ENCODE measurements at regions not wholly inside any gene's neighbourhood (a gene's known extent, or its start where the extent isn't known, plus 50 kb on each side); places are given as distances from the start of the nearest gene placed in this dataset.
"Not testable (repeated sequence)": the region's sequence is repeated elsewhere in the genome, so short reads cannot be mapped to it uniquely, and the experiment has no call there.

- CTCF ChIA-PET = no interaction called here
- BruUV-seq (replicated peaks) = no TSS peak
- intact Hi-C loops (cut with micrococcal nuclease; ENCODE audit: unreplicated experiment) = no loop called here
Observed at GRCh38 chr3:193174140-193174539, 66.9 kb upstream of the PLAAT1 start.

GRCh38 chr3:193179332-193180012, 61.5 kb upstream of the PLAAT1 start:
- POLR2A ChIA-PET (ENCODE audit: unreplicated experiment); H3K4me1 ChIP-seq (replicated peaks; ENCODE audit: insufficient read depth); CTCF ChIA-PET; DNase-seq; H3K36me3 ChIP-seq (ENCODE audit: low read depth); BruUV-seq (replicated peaks); H4K20me1 ChIP-seq (ENCODE audit: insufficient read depth); H3K27ac ChIP-seq; H3K9me2 ChIP-seq (ENCODE audit: insufficient read depth); H2AFZ ChIP-seq; H3K9me3 ChIP-seq (ENCODE audit: insufficient read depth, low read depth); intact Hi-C loops (cut with micrococcal nuclease; ENCODE audit: unreplicated experiment); H3K79me2 ChIP-seq (ENCODE audit: low read depth); H3F3A ChIP-seq (ENCODE audit: insufficient read depth, low read depth); H3K4me3 ChIP-seq: not testable (repeated sequence)
- H3K4me2 ChIP-seq = peak overlapping the region; percentile 25; the same call in 1 of the 2 replicates
- H3K27me3 ChIP-seq (ENCODE audit: insufficient read depth, low read depth) = peaks cover 13% of the 10 kb centered on the region; the same call in 1 of the 2 replicates

More at GRCh38 chr3:193174140-193174539, 66.9 kb upstream of the PLAAT1 start:
- Histone ChIP-seq H4K20me1 (ENCODE audit: insufficient read depth) (no peaks in the 10 kb centered on the region), H3K4me3 (no peak overlapping the region), H3F3A (ENCODE audit: insufficient read depth, low read depth) (no peaks in the 10 kb centered on the region), H3K27ac (no peak overlapping the region), H3K4me2 (no peak overlapping the region), H3K9me2 (ENCODE audit: insufficient read depth) (no peaks in the 10 kb centered on the region), H3K79me2 (ENCODE audit: low read depth) (no peaks in the 10 kb centered on the region), H3K27me3 (ENCODE audit: insufficient read depth, low read depth) (peaks cover 2% of the 10 kb centered on the region; the same call in 1 of the 2 replicates), H3K9me3 (ENCODE audit: insufficient read depth, low read depth) (no peaks in the 10 kb centered on the region), H2AFZ (no peak overlapping the region), H3K36me3 (ENCODE audit: low read depth) (no peaks in the 10 kb centered on the region), H3K4me1 (replicated peaks; ENCODE audit: insufficient read depth) (no peaks in the 10 kb centered on the region)
- TF ChIP-seq EZH2 (IDR thresholded peaks at IDR 0.05; ENCODE audit: low read depth) = no peak
- TF ChIP-seq, protein P1, sequence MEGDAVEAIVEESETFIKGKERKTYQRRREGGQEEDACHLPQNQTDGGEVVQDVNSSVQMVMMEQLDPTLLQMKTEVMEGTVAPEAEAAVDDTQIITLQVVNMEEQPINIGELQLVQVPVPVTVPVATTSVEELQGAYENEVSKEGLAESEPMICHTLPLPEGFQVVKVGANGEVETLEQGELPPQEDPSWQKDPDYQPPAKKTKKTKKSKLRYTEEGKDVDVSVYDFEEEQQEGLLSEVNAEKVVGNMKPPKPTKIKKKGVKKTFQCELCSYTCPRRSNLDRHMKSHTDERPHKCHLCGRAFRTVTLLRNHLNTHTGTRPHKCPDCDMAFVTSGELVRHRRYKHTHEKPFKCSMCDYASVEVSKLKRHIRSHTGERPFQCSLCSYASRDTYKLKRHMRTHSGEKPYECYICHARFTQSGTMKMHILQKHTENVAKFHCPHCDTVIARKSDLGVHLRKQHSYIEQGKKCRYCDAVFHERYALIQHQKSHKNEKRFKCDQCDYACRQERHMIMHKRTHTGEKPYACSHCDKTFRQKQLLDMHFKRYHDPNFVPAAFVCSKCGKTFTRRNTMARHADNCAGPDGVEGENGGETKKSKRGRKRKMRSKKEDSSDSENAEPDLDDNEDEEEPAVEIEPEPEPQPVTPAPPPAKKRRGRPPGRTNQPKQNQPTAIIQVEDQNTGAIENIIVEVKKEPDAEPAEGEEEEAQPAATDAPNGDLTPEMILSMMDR (conservative IDR thresholded peaks at IDR 0.05) = no peak
- no peak for DNase-seq
- POLR2A ChIA-PET (ENCODE audit: unreplicated experiment) = no interaction called here

DNA sequence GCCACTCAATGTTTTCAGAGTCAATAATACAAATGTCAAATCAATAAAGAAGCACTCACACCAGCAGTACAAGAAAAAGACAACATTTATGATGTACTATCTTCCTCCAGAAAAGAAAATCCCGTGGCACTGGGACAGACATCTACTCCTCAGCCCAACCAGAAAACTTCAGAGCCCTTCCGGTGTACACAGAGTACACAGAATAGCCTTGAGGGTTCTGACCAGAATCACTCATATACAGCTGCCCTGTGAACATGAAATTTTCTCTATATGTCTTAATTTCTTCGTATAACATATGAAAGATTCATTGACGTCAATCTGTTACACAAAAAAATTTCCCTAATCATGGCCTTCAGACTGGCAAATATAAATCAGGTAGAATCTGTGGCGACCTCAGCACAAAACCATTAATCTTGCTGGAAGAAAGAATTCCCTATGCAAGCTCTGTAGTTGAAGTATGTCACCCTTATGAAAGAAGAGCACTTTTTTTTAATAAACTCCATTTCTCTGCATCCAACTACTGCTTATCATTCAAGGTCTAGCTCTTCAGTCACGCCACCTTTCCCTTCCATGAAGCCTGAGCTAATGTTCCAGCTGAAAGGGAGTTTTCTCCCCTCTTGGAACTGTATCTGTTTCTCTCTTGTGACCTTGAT, 53.8 kb upstream of the PLAAT1 start:
- Histone ChIP-seq H4K20me1 (ENCODE audit: insufficient read depth) (no peaks in the 10 kb centered on the region), H3F3A (ENCODE audit: insufficient read depth, low read depth) (no peaks in the 10 kb centered on the region), H3K4me2 (no peak overlapping the region), H3K27me3 (ENCODE audit: insufficient read depth, low read depth) (peaks cover 42% of the 10 kb centered on the region), H3K79me2 (ENCODE audit: low read depth) (no peaks in the 10 kb centered on the region), H3K36me3 (ENCODE audit: low read depth) (no peaks in the 10 kb centered on the region), H2AFZ (no peak overlapping the region), H3K27ac (no peak overlapping the region), H3K9me3 (ENCODE audit: insufficient read depth, low read depth) (no peaks in the 10 kb centered on the region), H3K4me1 (replicated peaks; ENCODE audit: insufficient read depth) (no peaks in the 10 kb centered on the region), H3K4me3 (no peak overlapping the region), H3K9me2 (ENCODE audit: insufficient read depth) (no peaks in the 10 kb centered on the region)
- BruUV-seq (replicated peaks) = no TSS peak
- POLR2A ChIA-PET (ENCODE audit: unreplicated experiment) = no interaction called here
- CTCF ChIA-PET = no interaction called here
- intact Hi-C loops (cut with micrococcal nuclease; ENCODE audit: unreplicated experiment) = no loop called here
- TF ChIP-seq, protein P1 (conservative IDR thresholded peaks at IDR 0.05) = no peak
- TF ChIP-seq EZH2 (IDR thresholded peaks at IDR 0.05; ENCODE audit: low read depth) = no peak
- no peak for DNase-seq

Data from PC-9 (cell line).